Peyer's patch (tissue), 4 donors: ENCODE measurements at regions not wholly inside any gene's neighbourhood (a gene's known extent, or its start where the extent isn't known, plus 50 kb on each side); places are given as distances from the start of the nearest gene placed in this dataset.

Source experiments
- CTCF ChIP-seq, 6 experiments: fragments of 450-650 bp in 4 of 6; fragments of 200-600 bp in 2 of 6; sonication (generic) in 1 of 6; IDR thresholded peaks; one replicate each; pipeline ENCODE4 v1.5.1; 2017 to 2019; ENCODE audit warnings: antibody characterized with exemption in 6 of 6, mild to moderate bottlenecking in 3 of 6, moderate library complexity in 1 of 6
- POLR2A ChIP-seq, 2 donors: fragments of 450-650 bp; IDR thresholded peaks; one replicate each; pipeline ENCODE4 v1.5.1; 2017; ENCODE audit warnings: antibody characterized with exemption in 2 of 2, mild to moderate bottlenecking in 2 of 2, moderate library complexity in 2 of 2

- TF ChIP-seq CTCF (IDR thresholded peaks at IDR 0.05) (no peak), POLR2A (IDR thresholded peaks at IDR 0.05) (no peak)
Observed at GRCh38 chr6:67030861-67031260, 1323.8 kb upstream of the EYS start.
